ENCODE measurements at regions not wholly inside any gene's neighbourhood (a gene's known extent, or its start where the extent isn't known, plus 50 kb on each side); places are given as distances from the start of the nearest gene placed in this dataset.

- TF ChIP-seq, protein P1, sequence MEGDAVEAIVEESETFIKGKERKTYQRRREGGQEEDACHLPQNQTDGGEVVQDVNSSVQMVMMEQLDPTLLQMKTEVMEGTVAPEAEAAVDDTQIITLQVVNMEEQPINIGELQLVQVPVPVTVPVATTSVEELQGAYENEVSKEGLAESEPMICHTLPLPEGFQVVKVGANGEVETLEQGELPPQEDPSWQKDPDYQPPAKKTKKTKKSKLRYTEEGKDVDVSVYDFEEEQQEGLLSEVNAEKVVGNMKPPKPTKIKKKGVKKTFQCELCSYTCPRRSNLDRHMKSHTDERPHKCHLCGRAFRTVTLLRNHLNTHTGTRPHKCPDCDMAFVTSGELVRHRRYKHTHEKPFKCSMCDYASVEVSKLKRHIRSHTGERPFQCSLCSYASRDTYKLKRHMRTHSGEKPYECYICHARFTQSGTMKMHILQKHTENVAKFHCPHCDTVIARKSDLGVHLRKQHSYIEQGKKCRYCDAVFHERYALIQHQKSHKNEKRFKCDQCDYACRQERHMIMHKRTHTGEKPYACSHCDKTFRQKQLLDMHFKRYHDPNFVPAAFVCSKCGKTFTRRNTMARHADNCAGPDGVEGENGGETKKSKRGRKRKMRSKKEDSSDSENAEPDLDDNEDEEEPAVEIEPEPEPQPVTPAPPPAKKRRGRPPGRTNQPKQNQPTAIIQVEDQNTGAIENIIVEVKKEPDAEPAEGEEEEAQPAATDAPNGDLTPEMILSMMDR (IDR thresholded peaks at IDR 0.05), result no peak
- TF ChIP-seq POLR2A (IDR thresholded peaks at IDR 0.05), result no peak
Measured at GRCh38 chr18:64717026-64717425, 568.1 kb upstream of the LINC00305 start.

All from adrenal gland (tissue), 5 donors.